ENCODE measurements at regions not wholly inside any gene's neighbourhood (a gene's known extent, or its start where the extent isn't known, plus 50 kb on each side); places are given as distances from the start of the nearest gene placed in this dataset.

- Histone ChIP-seq H3K4me3 (replicated peaks in 1 of 3; ENCODE audit: insufficient read depth in 1 of 3, low read depth in 2 of 3, low read length in 3 of 3) (no peak overlapping the region), H3K36me3 (replicated peaks in 1 of 2; ENCODE audit: control insufficient read depth in 1 of 2, insufficient read depth in 2 of 2, low read length in 2 of 2) (no peaks in the 10 kb centered on the region), H3K9ac (ENCODE audit: insufficient read depth, low read depth, low read length) (no peak overlapping the region), H3K27me3 (ENCODE audit: control insufficient read depth in 1 of 2, insufficient read depth in 2 of 2, low read length in 2 of 2) (no peaks in the 10 kb centered on the region), H3K4me1 (ENCODE audit: insufficient read depth, low read length) (no peaks in the 10 kb centered on the region), H3K79me2 (ENCODE audit: insufficient read depth, low read length) (no peaks in the 10 kb centered on the region), H4K20me1 (ENCODE audit: insufficient read depth, low read length) (no peaks in the 10 kb centered on the region), H3K27ac (ENCODE audit: extremely low read length, insufficient read depth, low read length) (no peak overlapping the region), H3K4me2 (ENCODE audit: low read depth, low read length) (no peak overlapping the region), H2AFZ (ENCODE audit: low read length) (no peak overlapping the region), H3K9me3 (ENCODE audit: low read length) (no peaks in the 10 kb centered on the region)
- TF ChIP-seq ZNF841 (CRISPR knock-in tag; IDR thresholded peaks at IDR 0.05; ENCODE audit: borderline replicate concordance) = no peak
- no peak for TF ChIP-seq ZBTB14 (CRISPR knock-in tag; IDR thresholded peaks at IDR 0.05)
- TF ChIP-seq ZMAT5 (CRISPR knock-in tag; IDR thresholded peaks at IDR 0.05; ENCODE audit: borderline replicate concordance, low read depth) = no peak
- no peak for TF ChIP-seq HDAC1 (CRISPR knock-in tag; IDR thresholded peaks at IDR 0.05)
- no peak for TF ChIP-seq ZSCAN12 (CRISPR knock-in tag; IDR thresholded peaks at IDR 0.05)
- TF ChIP-seq TIGD3 (CRISPR knock-in tag; IDR thresholded peaks at IDR 0.05; ENCODE audit: borderline replicate concordance) = no peak
- ChIA-PET POLR2A (no interaction called here), CTCF (ENCODE audit: low intra/inter-chr PET ratio, low total read pairs) (no interaction called here)
- no peak for DNase-seq (ENCODE audit: low spot score)
- in situ Hi-C loops (cut with HindIII; ENCODE audit: extremely low pct_ligation_motif_present, low pct_unique_long_range_greater_than_20kb) = no loop called here
- no peak for ATAC-seq
- WGBS (ENCODE audit: low lambda C conversion rate) = 0% methylated on average over 3 of the region's 3 CpGs
- no TSS peak for BruUV-seq (replicated peaks)
- FAIRE-seq = no peak
- intact Hi-C loops (cut with micrococcal nuclease; ENCODE audit: unreplicated experiment) = no loop called here
Observed at GRCh38 chr9:13717322-13718054, 438.0 kb upstream of the MPDZ start.
